Lower leg skin (tissue), 3 donors: ENCODE measurements at regions not wholly inside any gene's neighbourhood (a gene's known extent, or its start where the extent isn't known, plus 50 kb on each side); places are given as distances from the start of the nearest gene placed in this dataset.

Experiments
- CTCF ChIP-seq, 3 donors: fragments of 450-650 bp; IDR thresholded peaks; one replicate each; pipeline ENCODE4 v1.5.1; 2016; ENCODE audit warnings: antibody characterized with exemption in 3 of 3, mild to moderate bottlenecking in 3 of 3, moderate library complexity in 2 of 3
- POLR2A ChIP-seq, 2 donors: fragments of 450-650 bp; IDR thresholded peaks; one replicate each; pipeline ENCODE4 v1.6.1; 2016 to 2017; ENCODE audit warnings: antibody characterized with exemption in 2 of 2, mild to moderate bottlenecking in 1 of 2, moderate library complexity in 1 of 2

GRCh38 chr2:77937366-77937765 lies 415.2 kb upstream of the LRRTM4 start:
- no peak for TF ChIP-seq POLR2A (IDR thresholded peaks at IDR 0.05)
- TF ChIP-seq CTCF (IDR thresholded peaks at IDR 0.05): no peak
